ENCODE measurements at regions not wholly inside any gene's neighbourhood (a gene's known extent, or its start where the extent isn't known, plus 50 kb on each side); places are given as distances from the start of the nearest gene placed in this dataset.

DNA sequence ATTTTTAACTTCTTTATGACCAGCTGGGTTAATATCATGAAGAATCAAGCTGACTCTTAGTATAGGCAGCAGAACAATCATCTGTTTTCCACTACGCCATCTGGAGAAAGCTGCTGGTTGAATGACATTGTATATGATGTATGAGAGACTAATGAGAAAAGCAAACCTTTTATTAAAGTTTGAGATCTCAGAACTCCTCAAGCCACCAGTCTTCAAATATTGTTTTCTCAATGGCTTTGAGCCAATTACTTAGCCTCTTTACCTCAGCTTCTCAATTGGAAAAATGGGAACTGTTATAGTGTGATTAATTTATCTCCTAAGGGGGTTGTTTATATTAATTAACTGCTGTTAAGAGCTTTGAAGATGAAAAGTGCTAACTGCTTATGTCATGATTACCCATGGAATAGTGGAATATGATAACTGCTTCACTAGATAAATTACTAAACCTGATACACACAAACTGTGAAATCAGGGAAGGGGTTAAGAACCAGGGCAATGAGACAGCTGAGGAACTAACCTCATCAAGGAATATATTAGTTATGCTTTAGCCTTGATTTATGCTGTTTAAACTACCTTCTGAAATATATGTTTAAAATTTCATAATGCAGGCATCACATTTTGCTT is 330.1 kb downstream of the SOX2 start:
- H3K9me3 Mint-ChIP-seq (ENCODE audit: unreplicated experiment), result peaks cover 7% of the 10 kb centered on the region
- TF ChIP-seq, protein P1, sequence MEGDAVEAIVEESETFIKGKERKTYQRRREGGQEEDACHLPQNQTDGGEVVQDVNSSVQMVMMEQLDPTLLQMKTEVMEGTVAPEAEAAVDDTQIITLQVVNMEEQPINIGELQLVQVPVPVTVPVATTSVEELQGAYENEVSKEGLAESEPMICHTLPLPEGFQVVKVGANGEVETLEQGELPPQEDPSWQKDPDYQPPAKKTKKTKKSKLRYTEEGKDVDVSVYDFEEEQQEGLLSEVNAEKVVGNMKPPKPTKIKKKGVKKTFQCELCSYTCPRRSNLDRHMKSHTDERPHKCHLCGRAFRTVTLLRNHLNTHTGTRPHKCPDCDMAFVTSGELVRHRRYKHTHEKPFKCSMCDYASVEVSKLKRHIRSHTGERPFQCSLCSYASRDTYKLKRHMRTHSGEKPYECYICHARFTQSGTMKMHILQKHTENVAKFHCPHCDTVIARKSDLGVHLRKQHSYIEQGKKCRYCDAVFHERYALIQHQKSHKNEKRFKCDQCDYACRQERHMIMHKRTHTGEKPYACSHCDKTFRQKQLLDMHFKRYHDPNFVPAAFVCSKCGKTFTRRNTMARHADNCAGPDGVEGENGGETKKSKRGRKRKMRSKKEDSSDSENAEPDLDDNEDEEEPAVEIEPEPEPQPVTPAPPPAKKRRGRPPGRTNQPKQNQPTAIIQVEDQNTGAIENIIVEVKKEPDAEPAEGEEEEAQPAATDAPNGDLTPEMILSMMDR (IDR thresholded peaks at IDR 0.05), result no peak
- H3K4me3 Mint-ChIP-seq (ENCODE audit: unreplicated experiment), result no peak overlapping the region
- DNase-seq (ENCODE audit: extremely low spot score, unreplicated experiment), result no peak
- H3K36me3 Mint-ChIP-seq (ENCODE audit: unreplicated experiment), result no peaks in the 10 kb centered on the region
- H3K27ac Mint-ChIP-seq (ENCODE audit: unreplicated experiment), result no peak overlapping the region
- peaks cover 10% of the 10 kb centered on the region for H3K27me3 Mint-ChIP-seq (ENCODE audit: unreplicated experiment)
- no peaks in the 10 kb centered on the region for H3K4me1 Mint-ChIP-seq (ENCODE audit: unreplicated experiment)

DNA sequence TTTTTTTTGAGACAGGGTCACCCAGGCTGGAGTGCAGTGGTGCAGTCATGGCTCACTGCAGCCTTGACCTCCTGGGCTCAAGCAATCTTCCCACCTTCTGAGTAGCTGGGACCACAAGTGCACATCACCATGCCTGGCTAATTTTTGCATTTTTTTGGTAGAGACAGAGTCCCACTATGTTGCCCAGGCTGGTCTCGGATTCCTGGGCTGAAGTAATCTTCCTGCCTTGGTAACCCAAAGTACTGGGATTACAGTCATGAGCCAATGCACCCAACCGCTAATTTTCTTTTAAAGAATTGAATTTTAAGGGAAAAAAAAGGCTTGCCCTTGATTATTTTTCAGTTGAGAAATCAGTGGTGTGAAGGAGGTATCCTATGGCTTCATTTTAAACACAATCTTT is 334.0 kb downstream of the SOX2 start:
- H3K36me3 Mint-ChIP-seq (ENCODE audit: unreplicated experiment), result no peaks in the 10 kb centered on the region
- H3K4me3 Mint-ChIP-seq (ENCODE audit: unreplicated experiment), result no peak overlapping the region

DNA sequence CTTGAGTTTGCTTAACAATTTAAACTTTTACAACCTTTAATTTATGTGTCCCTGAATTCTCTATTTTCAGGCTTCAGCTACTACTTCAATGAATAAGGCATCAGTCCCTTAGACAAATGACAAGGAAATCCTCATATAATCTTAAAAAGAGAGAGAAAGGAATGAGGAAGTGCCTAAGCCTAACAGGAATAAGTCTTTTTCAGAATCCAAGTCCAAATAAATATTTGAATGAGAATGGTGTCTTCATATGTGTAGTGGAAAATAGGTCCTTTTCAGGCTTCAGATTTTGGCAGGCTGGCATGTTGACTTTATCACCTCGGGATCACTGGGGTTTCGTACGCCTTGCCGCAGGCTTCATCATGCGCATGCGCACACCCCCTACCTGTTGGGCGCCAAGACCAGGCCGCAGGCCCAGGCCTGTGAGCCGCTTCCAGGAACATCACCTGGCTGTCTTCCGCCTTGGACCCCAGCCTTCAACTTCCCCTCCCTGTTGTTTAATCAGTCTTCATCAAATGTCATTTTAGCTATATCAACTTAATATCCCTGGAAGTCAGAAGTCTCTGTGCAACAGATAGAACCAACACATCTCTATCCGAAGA is 334.5 kb downstream of the SOX2 start:
- TF ChIP-seq, protein P1 (IDR thresholded peaks at IDR 0.05), result no peak
- Mint-ChIP-seq H3K4me3 (ENCODE audit: unreplicated experiment) (no peak overlapping the region), H3K36me3 (ENCODE audit: unreplicated experiment) (no peaks in the 10 kb centered on the region), H3K27me3 (ENCODE audit: unreplicated experiment) (peaks cover 11% of the 10 kb centered on the region), H3K27ac (ENCODE audit: unreplicated experiment) (no peak overlapping the region), H3K4me1 (ENCODE audit: unreplicated experiment) (no peaks in the 10 kb centered on the region), H3K9me3 (ENCODE audit: unreplicated experiment) (no peaks in the 10 kb centered on the region)
- DNase-seq (ENCODE audit: extremely low spot score, unreplicated experiment), result no peak

More for the DNA sequence above, 334.0 kb downstream of the SOX2 start:
- TF ChIP-seq, protein P1 (IDR thresholded peaks at IDR 0.05), result no peak
- no peaks in the 10 kb centered on the region for H3K9me3 Mint-ChIP-seq (ENCODE audit: unreplicated experiment)
- H3K27me3 Mint-ChIP-seq (ENCODE audit: unreplicated experiment), result peaks cover 10% of the 10 kb centered on the region
- DNase-seq (ENCODE audit: extremely low spot score, unreplicated experiment), result no peak
- H3K27ac Mint-ChIP-seq (ENCODE audit: unreplicated experiment), result no peak overlapping the region
- H3K4me1 Mint-ChIP-seq (ENCODE audit: unreplicated experiment), result no peaks in the 10 kb centered on the region

DNA sequence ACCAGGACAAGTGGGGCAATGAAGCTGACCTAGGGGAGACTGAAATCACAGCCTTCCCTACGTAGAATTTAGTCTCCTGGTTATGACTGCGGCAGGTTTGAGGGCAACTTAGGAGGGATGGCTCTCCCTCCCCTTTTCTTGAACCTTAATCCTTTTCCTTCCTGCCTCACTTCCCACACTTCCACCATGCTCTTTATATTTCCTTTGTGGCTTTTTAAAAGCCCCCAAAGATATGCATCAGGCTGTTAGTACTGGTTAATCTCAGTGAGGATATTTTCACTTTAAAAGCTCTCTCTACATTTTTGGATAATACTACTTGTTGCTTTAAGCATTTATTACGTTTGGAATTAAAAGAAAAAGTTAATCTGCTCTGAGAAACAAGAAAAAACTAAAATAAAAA is 339.2 kb downstream of the SOX2 start:
- DNase-seq (ENCODE audit: extremely low spot score, unreplicated experiment), result no peak
- Mint-ChIP-seq H3K4me1 (ENCODE audit: unreplicated experiment) (no peaks in the 10 kb centered on the region), H3K27me3 (ENCODE audit: unreplicated experiment) (peaks cover 14% of the 10 kb centered on the region), H3K27ac (ENCODE audit: unreplicated experiment) (no peak overlapping the region), H3K9me3 (ENCODE audit: unreplicated experiment) (no peaks in the 10 kb centered on the region), H3K36me3 (ENCODE audit: unreplicated experiment) (no peaks in the 10 kb centered on the region), H3K4me3 (ENCODE audit: unreplicated experiment) (no peak overlapping the region)
- TF ChIP-seq, protein P1 (IDR thresholded peaks at IDR 0.05), result no peak

DNA sequence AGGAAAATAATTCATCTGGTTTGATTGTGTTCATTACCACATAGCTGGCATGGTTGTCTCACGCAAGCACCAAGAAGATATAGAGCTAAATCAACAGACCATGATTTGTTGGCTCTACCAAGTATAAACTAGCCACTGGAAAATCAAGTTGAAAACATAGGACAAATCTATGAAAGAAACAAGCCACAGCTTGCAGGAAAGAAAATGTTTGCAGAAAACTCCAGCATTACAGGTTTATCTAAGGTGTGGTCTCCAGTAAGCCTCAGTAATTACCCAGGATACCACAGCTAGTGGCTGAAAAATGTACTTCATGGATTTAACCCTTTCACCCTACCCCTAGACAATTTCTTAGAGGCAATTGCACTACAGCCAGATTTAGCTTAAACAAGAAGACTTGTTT is 340.6 kb downstream of the SOX2 start:
- no peak overlapping the region for H3K27ac Mint-ChIP-seq (ENCODE audit: unreplicated experiment)
- TF ChIP-seq, protein P1 (IDR thresholded peaks at IDR 0.05), result no peak
- no peak overlapping the region for H3K4me3 Mint-ChIP-seq (ENCODE audit: unreplicated experiment)
- H3K4me1 Mint-ChIP-seq (ENCODE audit: unreplicated experiment), result no peaks in the 10 kb centered on the region
- no peak for DNase-seq (ENCODE audit: extremely low spot score, unreplicated experiment)
- no peaks in the 10 kb centered on the region for H3K9me3 Mint-ChIP-seq (ENCODE audit: unreplicated experiment)
- no peaks in the 10 kb centered on the region for H3K36me3 Mint-ChIP-seq (ENCODE audit: unreplicated experiment)
- H3K27me3 Mint-ChIP-seq (ENCODE audit: unreplicated experiment), result peaks cover 13% of the 10 kb centered on the region

Data from osteocyte (in vitro differentiated cells).